SW480 (cell line): ENCODE measurements at regions not wholly inside any gene's neighbourhood (a gene's known extent, or its start where the extent isn't known, plus 50 kb on each side); places are given as distances from the start of the nearest gene placed in this dataset.
A peak's percentile ranks its signal among the peaks of the same experiment; 100 is the strongest.

Experiments used
- DNase-seq: peaks from one replicate; pipeline ENCODE4 v3.0.0-alpha.2; 2016; ENCODE audit warnings: low spot score

GRCh38 chr1:185645162-185645640, 89.0 kb upstream of the HMCN1 start:
- no peak for DNase-seq

DNA sequence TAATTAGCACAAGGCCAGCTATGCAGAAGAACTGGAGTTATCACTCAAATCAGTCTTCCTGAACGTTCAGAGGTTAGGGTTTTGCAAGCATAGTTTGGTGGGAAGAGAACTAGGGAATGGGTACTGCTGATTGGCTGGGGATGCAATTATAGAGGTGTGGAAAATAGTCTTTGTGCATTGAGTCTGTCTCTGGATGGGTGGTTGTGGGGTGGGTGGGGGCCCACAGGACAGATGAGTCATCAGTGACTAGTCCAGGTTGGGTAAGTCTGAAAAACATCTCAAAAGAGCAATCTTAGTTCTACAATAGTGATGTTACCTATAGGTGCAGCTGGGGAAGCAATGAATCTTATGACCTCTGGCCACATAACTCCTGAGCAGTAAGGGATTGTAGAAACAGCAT, 89.7 kb upstream of the HMCN1 start:
- DNase-seq: no peak

DNA sequence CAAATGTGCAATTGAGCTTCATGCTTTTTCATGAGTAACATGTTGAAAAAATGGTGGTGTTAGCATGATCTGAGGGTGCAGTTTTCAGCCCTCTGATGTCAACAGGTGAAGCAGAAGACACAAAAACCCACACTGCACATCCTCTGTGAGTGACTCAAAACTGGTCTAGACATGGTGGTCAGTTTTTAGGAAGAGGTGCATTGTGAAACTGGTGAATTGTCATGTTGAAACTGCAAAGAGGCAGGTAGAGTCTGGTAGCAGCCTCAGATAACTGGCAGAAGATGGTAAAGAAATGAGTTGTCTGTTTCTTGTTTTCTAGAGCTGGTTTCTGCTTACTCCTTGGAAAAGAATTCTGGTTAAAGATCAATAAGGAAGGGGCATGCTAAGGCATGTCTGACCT, 97.3 kb upstream of the HMCN1 start:
- no peak for DNase-seq

- DNase-seq: no peak
Measured at GRCh38 chr1:185634704-185635103, 99.5 kb upstream of the HMCN1 start.

DNA sequence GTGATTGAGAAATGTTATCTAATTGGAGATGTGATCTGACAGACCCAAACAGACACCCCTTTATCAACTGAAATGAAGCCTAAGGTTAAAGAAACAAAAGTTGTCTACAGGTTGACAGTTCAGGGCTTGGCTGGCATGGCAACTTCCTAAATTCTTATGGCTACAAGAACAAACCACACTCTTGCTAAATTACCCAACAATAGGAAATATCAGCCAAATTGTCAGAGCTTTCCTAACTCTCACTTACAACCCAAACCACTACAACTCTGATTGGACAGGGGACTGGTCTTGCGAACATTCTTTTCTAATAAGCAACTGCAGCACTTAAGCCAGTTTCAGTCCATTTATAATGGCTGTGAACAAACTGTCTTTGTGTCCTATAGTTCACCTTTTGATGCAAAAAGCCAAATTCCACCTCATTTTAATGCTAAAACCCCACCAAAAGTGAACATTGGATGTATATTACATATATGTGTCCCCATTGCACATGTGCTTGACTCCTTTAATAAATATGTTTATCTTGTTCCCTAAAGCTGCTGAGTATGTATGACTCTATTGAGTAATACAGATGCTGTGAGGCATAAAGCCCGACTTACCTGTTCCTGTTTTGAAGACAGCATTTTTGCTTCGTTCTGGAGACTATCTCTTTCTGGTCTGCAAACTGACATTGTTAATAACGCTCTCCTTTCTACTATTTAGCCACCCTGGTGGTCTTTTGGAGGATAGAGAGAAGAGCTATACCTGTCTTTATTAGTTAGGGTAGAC, 101.3 kb upstream of the HMCN1 start:
- DNase-seq: no peak

GRCh38 chr1:185631843-185632242, 102.3 kb upstream of the HMCN1 start:
- no peak for DNase-seq

DNA sequence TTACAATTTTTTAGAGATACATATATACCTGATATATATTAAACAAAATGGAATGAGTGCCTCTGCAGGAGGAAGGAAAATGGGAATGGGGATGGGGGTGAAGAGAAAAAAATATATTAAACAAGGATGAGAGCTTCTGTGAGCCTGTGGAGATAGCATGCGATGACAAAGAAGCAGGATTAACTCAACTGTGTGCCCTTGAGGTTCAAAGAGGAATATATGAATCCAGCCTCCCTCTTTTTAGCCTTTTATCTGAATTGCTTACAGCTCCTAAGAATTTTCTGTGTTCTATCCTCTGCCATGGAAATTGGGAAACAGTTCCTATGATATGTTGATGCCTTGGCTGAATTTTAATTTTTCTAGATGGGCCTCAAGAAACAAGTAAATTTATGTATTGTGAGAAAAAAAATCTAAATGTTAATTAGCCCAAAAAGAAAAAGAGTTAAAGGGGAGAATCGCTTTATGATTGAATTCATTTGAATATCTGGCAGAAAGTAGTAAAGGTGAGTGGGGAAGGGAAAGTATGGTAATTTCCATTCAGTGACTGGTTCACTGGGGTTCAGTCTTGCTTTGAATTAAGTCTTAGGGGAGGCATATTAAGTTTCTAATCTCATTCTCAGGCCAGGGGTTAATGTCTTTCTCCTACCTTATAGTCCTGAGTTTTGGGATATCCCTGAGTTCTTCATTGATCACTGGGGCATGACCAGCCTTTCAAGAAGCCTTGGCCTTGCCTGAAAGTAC, 106.3 kb upstream of the HMCN1 start:
- no peak for DNase-seq

GRCh38 chr1:185627171-185627570, 107.0 kb upstream of the HMCN1 start:
- DNase-seq: no peak

DNA sequence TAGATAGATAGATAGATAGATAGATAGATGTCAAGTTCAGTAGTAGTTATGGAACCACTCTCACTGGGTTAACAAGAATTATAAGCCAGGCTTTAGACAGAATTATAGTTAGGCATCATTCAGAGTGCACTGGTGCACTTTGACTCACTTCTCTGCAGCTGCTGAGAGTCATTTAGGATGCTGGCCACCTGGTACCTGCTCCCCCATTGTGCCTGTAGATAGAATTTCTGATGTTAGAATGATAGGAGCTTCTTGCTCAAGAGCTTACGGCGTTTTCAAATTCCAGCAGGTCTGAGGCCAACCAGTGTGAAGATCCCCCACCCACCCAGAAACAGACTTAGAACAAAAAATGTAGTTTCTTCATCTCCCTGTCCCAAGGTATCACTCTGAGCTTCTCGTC, 107.8 kb upstream of the HMCN1 start:
- DNase-seq: no peak

- no peak for DNase-seq
Measured at GRCh38 chr1:185610954-185611353, 123.2 kb upstream of the HMCN1 start.

- no peak for DNase-seq
Measured at GRCh38 chr1:185608177-185608576, 126.0 kb upstream of the HMCN1 start.

- no peak for DNase-seq
Measured at GRCh38 chr1:185603158-185603557, 131.0 kb upstream of the HMCN1 start.

DNA sequence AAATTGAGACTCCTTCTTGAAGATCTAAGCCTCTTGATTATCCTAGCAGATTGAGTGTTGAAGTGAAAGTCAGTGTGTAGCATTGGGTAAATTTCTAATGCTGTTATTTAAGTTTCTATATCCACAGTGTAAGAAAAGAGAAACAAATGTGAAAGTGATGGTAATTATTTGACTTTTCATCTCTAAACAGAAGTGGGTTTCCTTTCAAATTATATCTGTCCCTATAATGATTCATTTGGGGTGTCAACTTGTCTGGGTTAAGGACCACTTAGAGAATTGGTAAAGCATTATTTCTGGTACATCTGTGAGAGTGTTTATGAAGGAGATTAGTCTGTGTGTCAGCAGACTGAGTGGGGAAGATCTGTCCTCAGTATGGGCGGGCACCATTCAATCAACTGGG, 133.0 kb upstream of the HMCN1 start:
- DNase-seq: no peak

DNA sequence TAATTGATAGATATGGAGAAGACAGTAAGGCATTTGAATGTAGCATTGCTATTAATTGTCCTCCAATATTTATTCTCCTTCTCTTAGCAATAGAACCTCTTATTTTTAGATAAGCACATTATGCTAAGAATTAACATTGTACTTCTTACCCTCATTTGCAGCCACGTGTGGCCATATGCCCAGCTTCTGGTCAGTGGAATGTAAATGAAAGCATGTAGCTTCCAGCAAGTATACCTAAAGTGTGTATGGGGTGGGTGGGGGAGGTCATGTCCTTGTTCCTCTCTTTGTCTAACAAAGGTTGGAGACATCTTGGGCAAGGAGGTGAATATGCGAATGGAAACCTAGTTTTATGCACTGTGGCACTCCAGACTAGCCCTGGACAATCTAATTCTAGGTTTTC, 133.6 kb upstream of the HMCN1 start:
- no peak for DNase-seq

DNA sequence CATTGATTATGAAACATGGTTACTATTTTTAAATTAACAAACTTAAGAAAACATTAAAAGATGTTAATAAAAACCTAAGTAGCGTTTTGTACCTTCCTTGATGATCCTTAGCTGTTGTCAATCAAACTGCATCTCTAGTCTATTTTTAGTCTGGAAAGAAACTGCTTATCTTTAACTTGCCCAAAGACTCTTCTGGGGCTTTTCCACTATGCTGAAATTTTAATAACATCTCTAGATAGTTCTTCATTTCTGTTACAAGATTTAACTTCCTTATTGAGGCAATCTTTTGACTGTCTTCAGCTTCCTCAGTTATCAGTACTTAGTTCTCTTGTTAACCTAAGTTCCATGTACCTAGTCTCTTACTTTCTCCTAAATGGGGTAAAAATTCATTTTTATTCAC, 135.9 kb upstream of the HMCN1 start:
- DNase-seq: no peak

DNA sequence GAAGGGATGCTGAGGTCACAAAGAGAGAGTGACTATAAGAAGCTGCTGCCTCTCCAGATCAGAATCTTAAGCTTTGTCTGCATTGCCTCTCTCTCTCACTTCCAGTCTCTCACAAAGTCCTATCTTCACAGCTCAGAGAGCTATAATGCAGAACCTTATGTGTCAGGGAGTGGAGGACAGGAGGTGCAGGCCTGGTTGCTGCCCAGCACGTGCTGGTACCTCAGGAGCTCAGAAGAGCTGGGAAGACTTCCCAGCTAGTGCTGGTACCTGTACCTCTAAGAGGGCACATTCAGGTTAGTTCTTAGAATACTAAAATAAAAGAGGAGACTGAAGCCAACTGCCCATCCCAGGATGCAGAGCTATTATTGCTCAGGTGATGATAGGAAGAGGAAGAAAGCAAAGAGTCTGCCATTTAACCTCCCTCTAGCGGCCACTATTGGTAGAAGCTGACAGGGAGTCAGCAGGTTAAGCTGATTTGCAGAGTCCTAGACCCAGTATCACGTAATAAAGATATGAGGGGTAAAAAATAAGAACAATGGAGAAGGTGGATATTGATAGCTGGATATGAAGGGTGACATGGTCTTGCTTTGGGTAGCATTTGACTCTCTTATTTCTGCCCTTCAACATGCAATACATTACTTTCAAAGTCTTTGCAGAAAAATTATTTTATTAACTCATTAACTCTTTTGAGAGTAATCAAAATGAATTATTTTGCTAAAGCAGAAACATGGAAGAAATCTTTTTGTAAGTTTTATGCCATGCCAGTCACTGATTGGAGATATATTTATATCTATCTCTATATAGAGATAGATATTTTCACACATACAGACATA, 138.1 kb upstream of the HMCN1 start:
- peak; percentile 42 for DNase-seq

DNA sequence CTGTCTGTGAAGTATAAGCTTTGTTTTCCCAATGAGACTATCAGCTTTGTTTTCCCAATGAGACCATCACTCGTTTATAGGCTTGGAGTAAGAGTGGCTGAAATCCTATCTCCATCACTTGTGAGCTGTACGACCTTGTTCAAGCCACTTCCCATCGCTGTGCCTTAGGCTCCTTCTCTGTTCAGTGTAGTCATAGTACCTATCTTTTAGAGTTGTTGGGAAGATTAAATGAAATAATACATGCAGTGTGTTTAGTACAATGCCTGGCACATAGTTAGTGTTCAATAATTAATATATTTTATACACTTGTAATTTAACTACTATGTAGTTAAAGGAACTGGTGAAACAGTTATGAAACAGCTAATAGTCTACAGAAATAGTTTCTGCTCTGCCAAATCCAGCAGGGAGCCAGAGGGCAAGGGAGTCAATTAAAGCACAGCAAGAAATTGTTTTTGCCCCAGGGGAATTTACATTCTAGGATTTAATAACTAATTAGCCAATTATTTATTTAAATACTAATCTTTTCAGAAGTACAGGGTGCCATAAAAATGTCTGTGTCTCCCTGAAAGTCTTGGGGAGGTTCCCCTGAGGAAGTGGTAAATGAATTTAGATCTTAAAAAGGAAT, 139.3 kb upstream of the HMCN1 start:
- DNase-seq: no peak

DNA sequence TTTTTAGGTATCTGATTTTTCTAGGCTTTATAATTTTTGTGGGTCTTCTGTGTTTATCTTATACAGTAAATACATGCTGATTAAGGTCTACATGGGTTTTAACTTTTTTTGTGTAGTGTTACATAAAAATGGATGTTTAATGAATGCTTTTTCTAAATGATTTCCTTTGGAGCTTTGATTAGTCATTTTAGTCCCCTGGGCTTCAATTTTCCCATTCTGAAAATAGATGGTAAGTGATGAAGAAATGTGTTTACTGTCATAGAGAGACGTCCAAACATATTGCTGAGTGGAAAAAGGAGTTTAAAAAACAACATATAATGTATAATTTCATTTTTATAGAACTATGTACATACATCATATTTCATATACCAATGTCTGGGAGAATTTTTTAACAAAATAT, 140.9 kb upstream of the HMCN1 start:
- DNase-seq: no peak

DNA sequence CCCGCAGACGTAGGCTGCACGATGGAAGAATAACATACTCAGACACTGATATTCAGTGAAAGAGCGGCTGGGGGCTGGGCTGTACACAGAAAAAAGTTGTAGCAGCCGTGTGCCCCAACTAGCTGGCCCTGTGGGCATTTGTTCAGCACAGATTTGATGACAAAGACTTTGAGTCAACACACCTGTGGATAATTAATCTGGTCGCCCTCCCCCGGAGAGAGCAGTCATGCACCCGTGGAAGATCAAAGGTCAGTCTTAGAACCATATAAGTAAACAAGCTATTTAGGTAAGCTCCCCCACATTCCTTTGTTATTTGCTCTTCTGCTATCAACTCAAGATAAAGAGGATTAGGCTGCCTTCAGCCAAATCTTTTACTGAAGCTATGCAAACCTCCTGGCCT, 148.4 kb upstream of the HMCN1 start:
- DNase-seq: peak; percentile 49

GRCh38 chr1:185581961-185582725, 152.0 kb upstream of the HMCN1 start:
- no peak for DNase-seq

DNA sequence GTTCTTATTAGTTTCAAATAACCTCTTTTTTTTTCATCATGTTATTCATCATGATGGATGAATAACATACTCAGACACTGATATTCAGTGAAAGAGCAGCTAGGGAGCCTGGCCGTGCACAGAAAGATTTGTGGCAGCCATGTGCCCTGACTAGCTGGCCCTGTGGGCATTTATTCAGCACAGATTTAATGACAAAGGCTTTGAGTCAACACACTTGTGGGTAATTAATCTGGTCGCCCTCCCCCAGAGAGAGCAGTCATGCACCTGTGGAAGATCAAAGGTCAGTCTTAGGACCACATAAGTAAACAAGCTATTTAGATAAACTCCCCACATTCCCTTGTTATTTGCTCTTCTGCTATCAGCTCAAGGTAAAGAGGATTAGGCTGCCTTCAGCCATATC, 153.2 kb upstream of the HMCN1 start:
- no peak for DNase-seq

DNA sequence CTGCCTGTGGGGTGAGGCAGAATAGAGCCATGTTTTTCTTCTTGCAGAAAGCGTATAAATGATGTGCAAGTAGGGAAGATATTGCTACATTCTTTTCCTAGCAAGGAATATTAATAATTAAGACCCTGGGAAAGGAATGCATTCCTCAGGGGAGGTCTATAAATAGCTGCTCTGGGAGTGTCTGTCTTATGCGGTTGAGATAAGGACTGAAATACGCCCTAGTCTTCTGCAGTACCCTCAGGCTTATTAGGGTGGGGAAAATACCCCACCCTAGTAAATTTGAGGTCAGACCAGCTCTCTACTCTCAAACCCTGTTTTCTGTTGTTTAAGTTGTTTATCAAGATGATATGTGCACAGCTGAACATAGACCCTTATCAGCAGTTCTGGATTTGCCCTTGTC, 155.9 kb upstream of the HMCN1 start:
- DNase-seq: no peak
